Kidney (tissue), 13 donors: ENCODE measurements at regions not wholly inside any gene's neighbourhood (a gene's known extent, or its start where the extent isn't known, plus 50 kb on each side); places are given as distances from the start of the nearest gene placed in this dataset.

Source experiments
- DNase-seq, 5 donors: peaks; one replicate each; pipeline ENCODE4 v3.0.0-alpha.2; 2013 to 2020
- FAIRE-seq: peaks from 2 replicates; lab custom pipeline; 2012; peaks lifted over from hg19 to GRCh38; lab: Jason Lieb, UNC
- H3K27ac ChIP-seq, 2 donors: one replicate each; pipeline ENCODE4 v1.7.0; 2013; ENCODE audit warnings: low read depth in 2 of 2, low read length in 2 of 2, inconsistent platforms in 1 of 2
- H3K27me3 ChIP-seq: one replicate; pipeline ENCODE4 v1.7.1; 2013; ENCODE audit warnings: low read length, inconsistent platforms; ENCODE audit not compliant: control insufficient read depth, insufficient read depth
- H3K36me3 ChIP-seq, 3 donors: one replicate each; pipeline versions ENCODE4 v1.7.0 to v1.7.1; 2013; ENCODE audit warnings: low read length in 3 of 3, control low read depth in 1 of 3, inconsistent platforms in 1 of 3; ENCODE audit not compliant: insufficient read depth in 3 of 3, control insufficient read depth in 2 of 3
- H3K4me1 ChIP-seq, 3 donors: one replicate each; pipeline versions ENCODE4 v1.7.0 to v1.7.1; 2013; ENCODE audit warnings: low read length in 3 of 3, inconsistent platforms in 1 of 3, low read depth in 1 of 3; ENCODE audit not compliant: control insufficient read depth in 2 of 3, insufficient read depth in 2 of 3
- H3K4me3 ChIP-seq, 3 donors: one replicate each; pipeline versions ENCODE4 v1.7.0 to v1.8.1; 2013; ENCODE audit warnings: low read length in 3 of 3, control low read depth in 1 of 3, inconsistent platforms in 1 of 3
- H3K9ac ChIP-seq, 3 donors: one replicate each; pipeline versions ENCODE4 v1.7.0 to v1.7.1; 2013; ENCODE audit warnings: low read length in 3 of 3, control low read depth in 1 of 3, inconsistent platforms in 1 of 3
- H3K9me3 ChIP-seq, 3 donors: one replicate each; pipeline versions ENCODE4 v1.7.0 to v1.7.1; 2013; ENCODE audit warnings: low read length in 3 of 3, control low read depth in 1 of 3, inconsistent platforms in 1 of 3; ENCODE audit not compliant: control insufficient read depth in 2 of 3, insufficient read depth in 1 of 3
- CTCF ChIP-seq: IDR thresholded peaks from 3 replicates; pipeline ENCODE4 v1.5.1; 2012; ENCODE audit warnings: mild to moderate bottlenecking, moderate library complexity, borderline replicate concordance; ENCODE audit not compliant: insufficient read depth; ENCODE audit errors: extremely low read depth
- intact Hi-C: fragments of 100-400 bp; cut with DNase I; formaldehyde crosslinking; loops from one replicate; pipeline ENCODE4 v1.11.1; 2022
- donor health status: control.
- donor health status: control.
- donor health status: control.
- donor health status: control.
- donor health status: control.
- donor health status: DM: yes; HTN: yes; CAD: no.
- donor health status: Normal renal cell carcinoma (clear cell type).

- no peaks in the 10 kb centered on the region for H3K27me3 ChIP-seq
- FAIRE-seq: no peak
- H3K36me3 ChIP-seq: no peaks in the 10 kb centered on the region
- TF ChIP-seq CTCF: no peak
- H3K4me1 ChIP-seq: peaks cover 0 to 3% (median 3%) of the 10 kb centered on the region in 3 donors
- H3K9ac ChIP-seq: no peak overlapping the region
- no peak overlapping the region for H3K4me3 ChIP-seq
- H3K27ac ChIP-seq: no peak overlapping the region
- H3K9me3 ChIP-seq: no peaks in the 10 kb centered on the region
- DNase-seq: no peak
- intact Hi-C loops: no loop called here
Measured at GRCh38 chr7:91373111-91373800, 109.0 kb downstream of the FZD1 start.

- FAIRE-seq: no peak
- H3K27ac ChIP-seq: no peak overlapping the region
- no peak for TF ChIP-seq CTCF
- intact Hi-C loops: no loop called here
- no peaks in the 10 kb centered on the region for H3K36me3 ChIP-seq
- no peaks in the 10 kb centered on the region for H3K9me3 ChIP-seq
- DNase-seq: no peak
- no peak overlapping the region for H3K9ac ChIP-seq
- H3K4me3 ChIP-seq: no peak overlapping the region
- peaks cover 1 to 3% (median 3%) of the 10 kb centered on the region in 3 donors for H3K4me1 ChIP-seq
- no peaks in the 10 kb centered on the region for H3K27me3 ChIP-seq
Measured at GRCh38 chr7:91374321-91374989, 110.2 kb downstream of the FZD1 start.

- H3K27me3 ChIP-seq: no peaks in the 10 kb centered on the region
- H3K9me3 ChIP-seq: no peaks in the 10 kb centered on the region
- no peak for FAIRE-seq
- DNase-seq: no peak
- no peaks in the 10 kb centered on the region for H3K36me3 ChIP-seq
- H3K4me3 ChIP-seq: no peak overlapping the region
- peaks cover 3% of the 10 kb centered on the region in 3 donors for H3K4me1 ChIP-seq
- no peak overlapping the region for H3K9ac ChIP-seq
- intact Hi-C loops: no loop called here
- H3K27ac ChIP-seq: no peak overlapping the region
- no peak for TF ChIP-seq CTCF
Measured at GRCh38 chr7:91375378-91375777, 111.1 kb downstream of the FZD1 start.
